Upper lobe of left lung (tissue), 4 donors: ENCODE measurements at regions not wholly inside any gene's neighbourhood (a gene's known extent, or its start where the extent isn't known, plus 50 kb on each side); places are given as distances from the start of the nearest gene placed in this dataset.

ENCODE experiments used
- EP300 ChIP-seq, 4 donors: sonication (generic); formaldehyde crosslinking; IDR thresholded peaks; one replicate each; pipeline ENCODE4 v1.5.1; 2017; ENCODE audit warnings: antibody characterized with exemption in 4 of 4, control low read depth in 2 of 4
- POLR2A ChIP-seq, 4 donors: fragments of 450-650 bp; IDR thresholded peaks; one replicate each; pipeline ENCODE4 v1.5.1; 2016 to 2017; ENCODE audit warnings: antibody characterized with exemption in 4 of 4, mild to moderate bottlenecking in 2 of 4

- no peak for TF ChIP-seq EP300 (IDR thresholded peaks at IDR 0.05)
- no peak for TF ChIP-seq POLR2A (IDR thresholded peaks at IDR 0.05)
These were observed 311.3 kb downstream of the FOXG1 start for GRCh38 chr14:29077916-29078315.
